ENCODE measurements at regions not wholly inside any gene's neighbourhood (a gene's known extent, or its start where the extent isn't known, plus 50 kb on each side); places are given as distances from the start of the nearest gene placed in this dataset.
"Not testable (repeated sequence)": the region's sequence is repeated elsewhere in the genome, so short reads cannot be mapped to it uniquely, and the experiment has no call there.

GRCh38 chr10:36781570-36781969, 343.8 kb upstream of the ANKRD30A start:
- H3K4me3 ChIP-seq (ENCODE audit: low read depth, low read length) = no peak overlapping the region
- DNase-seq (ENCODE audit: low read depth) = no peak
- TF ChIP-seq, protein P1, sequence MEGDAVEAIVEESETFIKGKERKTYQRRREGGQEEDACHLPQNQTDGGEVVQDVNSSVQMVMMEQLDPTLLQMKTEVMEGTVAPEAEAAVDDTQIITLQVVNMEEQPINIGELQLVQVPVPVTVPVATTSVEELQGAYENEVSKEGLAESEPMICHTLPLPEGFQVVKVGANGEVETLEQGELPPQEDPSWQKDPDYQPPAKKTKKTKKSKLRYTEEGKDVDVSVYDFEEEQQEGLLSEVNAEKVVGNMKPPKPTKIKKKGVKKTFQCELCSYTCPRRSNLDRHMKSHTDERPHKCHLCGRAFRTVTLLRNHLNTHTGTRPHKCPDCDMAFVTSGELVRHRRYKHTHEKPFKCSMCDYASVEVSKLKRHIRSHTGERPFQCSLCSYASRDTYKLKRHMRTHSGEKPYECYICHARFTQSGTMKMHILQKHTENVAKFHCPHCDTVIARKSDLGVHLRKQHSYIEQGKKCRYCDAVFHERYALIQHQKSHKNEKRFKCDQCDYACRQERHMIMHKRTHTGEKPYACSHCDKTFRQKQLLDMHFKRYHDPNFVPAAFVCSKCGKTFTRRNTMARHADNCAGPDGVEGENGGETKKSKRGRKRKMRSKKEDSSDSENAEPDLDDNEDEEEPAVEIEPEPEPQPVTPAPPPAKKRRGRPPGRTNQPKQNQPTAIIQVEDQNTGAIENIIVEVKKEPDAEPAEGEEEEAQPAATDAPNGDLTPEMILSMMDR (IDR thresholded peaks at IDR 0.05; ENCODE audit: insufficient read depth, low read depth, low read length, missing control alignments) = no peak

GRCh38 chr10:36780158-36780557, 345.2 kb upstream of the ANKRD30A start:
- TF ChIP-seq, protein P1 (IDR thresholded peaks at IDR 0.05; ENCODE audit: insufficient read depth, low read depth, low read length, missing control alignments) = no peak
- DNase-seq (ENCODE audit: low read depth) = no peak
- H3K4me3 ChIP-seq (ENCODE audit: low read depth, low read length) = no peak overlapping the region

DNA sequence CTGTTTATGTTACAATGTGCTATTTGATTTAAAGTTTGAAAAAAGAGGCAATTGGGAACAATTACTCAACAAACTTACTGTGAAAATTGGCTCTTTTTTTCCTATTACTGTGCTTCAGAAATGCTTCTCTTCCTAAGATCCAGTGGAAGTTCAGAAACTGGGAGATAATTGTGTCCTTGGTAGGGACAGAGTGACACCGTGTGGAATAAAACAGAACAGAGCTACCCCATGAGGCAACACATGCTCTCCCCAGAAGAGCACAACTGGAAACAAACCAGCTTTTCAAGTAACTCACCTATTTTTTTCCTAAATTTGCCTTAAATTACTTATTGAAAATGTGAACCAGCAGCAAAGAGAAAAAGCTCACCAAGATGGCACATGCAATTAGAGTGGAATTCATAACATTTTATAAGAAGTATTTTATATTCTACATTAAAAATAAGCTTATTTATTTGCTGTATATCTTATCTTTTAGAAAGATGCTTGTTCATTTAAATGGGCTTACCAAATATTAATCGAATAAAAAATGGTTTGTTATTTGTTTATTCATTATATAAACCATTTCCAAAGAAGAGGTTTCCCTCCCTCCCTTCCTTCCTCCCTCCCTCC, 346.1 kb upstream of the ANKRD30A start:
- DNase-seq (ENCODE audit: low read depth) = no peak

DNA sequence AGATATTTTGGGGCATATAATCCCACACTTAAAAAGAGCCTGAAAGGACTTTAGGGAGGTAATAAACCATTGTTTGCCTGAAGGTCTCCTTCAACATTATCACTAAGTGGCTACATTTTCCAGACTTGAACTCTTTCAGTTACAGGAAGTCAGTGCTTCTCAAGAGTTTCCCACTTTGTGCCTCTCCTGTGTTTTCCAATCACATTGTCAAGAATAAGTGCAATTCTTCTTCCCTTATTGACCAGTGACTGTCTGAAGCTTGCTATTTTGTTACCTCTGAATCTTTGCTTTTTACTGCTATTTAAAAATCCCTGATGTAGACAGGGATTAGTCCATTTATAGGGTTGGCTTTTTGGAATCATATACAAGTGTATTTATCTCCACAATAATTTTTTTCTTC, 346.7 kb upstream of the ANKRD30A start:
- no peak for DNase-seq (ENCODE audit: low read depth)
- TF ChIP-seq, protein P1 (IDR thresholded peaks at IDR 0.05; ENCODE audit: insufficient read depth, low read depth, low read length, missing control alignments) = no peak

More for the DNA sequence above, 346.1 kb upstream of the ANKRD30A start:
- TF ChIP-seq, protein P1 (IDR thresholded peaks at IDR 0.05; ENCODE audit: insufficient read depth, low read depth, low read length, missing control alignments) = peak; percentile 6
- no peak overlapping the region for H3K4me3 ChIP-seq (ENCODE audit: low read depth, low read length)

GRCh38 chr10:36773652-36774051, 351.7 kb upstream of the ANKRD30A start:
- TF ChIP-seq, protein P1 (IDR thresholded peaks at IDR 0.05; ENCODE audit: insufficient read depth, low read depth, low read length, missing control alignments) = no peak
- no peak for DNase-seq (ENCODE audit: low read depth)
- no peak overlapping the region for H3K4me3 ChIP-seq (ENCODE audit: low read depth, low read length)

More for the DNA sequence above, 346.7 kb upstream of the ANKRD30A start:
- no peak overlapping the region for H3K4me3 ChIP-seq (ENCODE audit: low read depth, low read length)

DNA sequence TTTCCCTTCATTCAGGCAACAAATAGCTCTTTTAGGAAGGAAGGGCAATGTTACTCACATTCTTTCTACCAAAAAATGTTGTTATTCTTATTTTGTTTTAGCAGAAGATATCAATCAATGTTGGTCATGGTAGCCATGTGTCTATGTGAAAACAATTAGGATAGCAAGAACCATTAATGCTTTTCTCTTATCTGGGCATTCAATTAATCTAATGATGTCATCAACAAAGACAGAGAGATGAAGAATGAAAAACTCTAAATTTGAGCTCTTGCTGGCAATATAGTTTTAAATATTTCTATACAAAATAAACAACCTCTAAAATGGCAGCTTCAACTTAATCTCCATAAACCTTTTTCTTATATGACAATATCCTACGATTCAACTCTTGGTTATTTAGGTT, 353.7 kb upstream of the ANKRD30A start:
- no peak overlapping the region for H3K4me3 ChIP-seq (ENCODE audit: low read depth, low read length)
- TF ChIP-seq, protein P1 (IDR thresholded peaks at IDR 0.05; ENCODE audit: insufficient read depth, low read depth, low read length, missing control alignments) = no peak
- no peak for DNase-seq (ENCODE audit: low read depth)

- not testable (repeated sequence) for DNase-seq (ENCODE audit: low read depth); H3K4me3 ChIP-seq (ENCODE audit: low read depth, low read length)
Observed at GRCh38 chr10:36769741-36770140, 355.7 kb upstream of the ANKRD30A start.
